ENCODE measurements at regions not wholly inside any gene's neighbourhood (a gene's known extent, or its start where the extent isn't known, plus 50 kb on each side); places are given as distances from the start of the nearest gene placed in this dataset.
"Not testable (repeated sequence)": the region's sequence is repeated elsewhere in the genome, so short reads cannot be mapped to it uniquely, and the experiment has no call there.

DNA sequence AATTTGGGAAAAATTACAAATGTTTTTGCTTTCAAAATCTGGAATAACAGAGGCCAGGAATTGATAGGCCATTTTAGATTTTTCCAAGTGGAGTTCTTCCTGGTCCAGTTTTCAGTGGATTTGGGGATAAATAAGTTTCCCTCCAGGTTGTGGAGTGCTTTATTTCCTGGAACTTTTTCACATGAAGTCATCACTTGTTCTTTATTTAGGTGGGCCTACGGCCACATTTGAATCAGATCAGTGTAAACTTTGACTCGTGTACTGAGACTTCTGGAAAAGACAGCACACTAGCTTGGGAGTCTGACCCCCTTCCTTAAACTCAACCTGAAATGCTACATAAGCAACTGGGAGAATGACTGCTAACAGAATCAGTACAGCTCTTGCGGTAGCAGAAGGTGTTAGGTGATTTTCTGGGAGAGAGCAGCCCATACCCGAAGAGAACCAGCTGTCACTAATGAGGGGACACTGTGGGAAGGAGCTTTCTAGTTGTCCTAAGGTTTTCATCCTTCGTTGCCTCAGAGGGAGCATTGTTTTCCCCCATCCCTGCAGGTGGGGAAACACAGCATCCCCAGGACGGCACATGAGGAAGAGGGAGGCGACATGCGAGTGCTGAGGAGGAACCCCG, 235.2 kb upstream of the FAT1 start:
- WGBS, 2 experiments (ENCODE audit: insufficient coverage in 2 of 2), result 90 to 91% methylated on average over 5 to 6 of the region's 9 CpGs
- H3K36me3 ChIP-seq (ENCODE audit: control insufficient read depth, insufficient read depth, low read length), result no peaks in the 10 kb centered on the region
- H3K27ac ChIP-seq (ENCODE audit: low read depth, low read length, severe bottlenecking), result no peak overlapping the region
- H3K4me3 ChIP-seq (ENCODE audit: extremely low read depth, insufficient read depth, low read length, poor library complexity, severe bottlenecking), result no peak overlapping the region
- no peaks in the 10 kb centered on the region for H3K9me3 ChIP-seq (ENCODE audit: control insufficient read depth, low read length)
- peaks cover 8% of the 10 kb centered on the region for H3K4me1 ChIP-seq (ENCODE audit: control insufficient read depth, insufficient read depth, low read length, poor library complexity, severe bottlenecking)

DNA sequence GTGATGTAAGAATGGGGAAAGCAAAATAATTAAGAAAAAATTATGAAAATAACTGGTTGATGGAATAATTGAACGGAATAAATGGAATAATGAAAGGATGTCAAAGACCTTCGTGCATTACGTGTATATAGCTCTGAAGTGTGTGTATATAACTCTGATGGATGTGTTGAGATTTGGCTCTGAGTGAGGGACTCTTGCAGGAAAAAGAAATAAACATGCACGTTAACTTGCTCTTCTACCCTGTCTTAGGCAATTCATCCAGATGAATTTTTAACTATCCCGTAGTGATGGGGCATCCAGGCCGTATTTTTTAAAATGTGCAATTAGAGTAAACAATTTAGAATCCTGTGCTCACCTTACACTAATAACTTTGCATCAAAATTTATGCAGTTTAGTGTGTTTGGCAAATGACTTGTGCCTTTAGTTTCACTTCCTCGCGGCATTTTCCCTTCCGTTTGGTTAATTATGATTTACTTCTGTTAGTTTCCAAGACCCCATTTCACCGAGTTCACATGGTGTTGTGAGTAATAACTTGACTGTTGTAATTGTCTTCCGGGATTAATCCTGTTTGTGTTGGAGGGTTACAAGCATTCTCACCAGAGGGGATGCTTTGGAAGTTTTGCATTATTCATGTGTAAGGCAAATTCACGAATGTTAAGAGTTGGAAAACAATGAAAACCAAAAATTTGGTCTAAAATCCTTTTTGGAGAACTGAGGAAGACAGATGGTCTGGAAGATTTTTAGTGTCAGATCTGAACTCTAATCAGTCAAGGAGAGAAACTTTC, 256.5 kb upstream of the FAT1 start:
- WGBS, 2 experiments (ENCODE audit: insufficient coverage in 2 of 2), result 72 to 73% methylated on average over 4 to 8 of the region's 12 CpGs
- Histone ChIP-seq H3K9me3 (ENCODE audit: control insufficient read depth, low read length) (no peaks in the 10 kb centered on the region), H3K4me3 (ENCODE audit: extremely low read depth, insufficient read depth, low read length, poor library complexity, severe bottlenecking) (no peak overlapping the region), H3K27ac (ENCODE audit: low read depth, low read length, severe bottlenecking) (peak overlapping the region; percentile 3), H3K4me1 (ENCODE audit: control insufficient read depth, insufficient read depth, low read length, poor library complexity, severe bottlenecking) (peaks cover 9% of the 10 kb centered on the region), H3K36me3 (ENCODE audit: control insufficient read depth, insufficient read depth, low read length) (no peaks in the 10 kb centered on the region)

DNA sequence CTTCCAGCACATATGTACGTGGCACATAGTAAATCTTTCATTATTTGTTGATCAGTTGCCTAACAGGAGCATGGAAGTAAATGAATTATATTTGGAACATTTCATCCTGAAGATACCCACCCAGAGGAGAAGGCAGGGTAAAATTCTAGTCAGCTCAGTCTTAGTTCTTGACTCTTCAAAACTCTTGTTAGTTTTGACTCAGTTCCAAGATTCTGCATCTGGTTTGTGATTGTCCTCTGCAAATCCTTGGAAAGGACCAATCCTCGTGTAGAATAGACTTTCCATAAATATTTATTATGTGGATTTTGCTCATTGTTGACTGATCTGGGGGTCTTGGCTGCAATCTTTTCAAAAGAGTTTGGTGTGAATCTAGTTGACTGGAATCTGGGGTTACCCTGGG, 257.5 kb upstream of the FAT1 start:
- H3K9me3 ChIP-seq (ENCODE audit: control insufficient read depth, low read length), result no peaks in the 10 kb centered on the region
- peaks cover 9% of the 10 kb centered on the region for H3K4me1 ChIP-seq (ENCODE audit: control insufficient read depth, insufficient read depth, low read length, poor library complexity, severe bottlenecking)
- no CpG with 5 or more reads among the region's 2 CpGs for WGBS, 2 experiments (ENCODE audit: insufficient coverage in 2 of 2)
- H3K4me3 ChIP-seq (ENCODE audit: extremely low read depth, insufficient read depth, low read length, poor library complexity, severe bottlenecking), result no peak overlapping the region
- no peak overlapping the region for H3K27ac ChIP-seq (ENCODE audit: low read depth, low read length, severe bottlenecking)
- no peaks in the 10 kb centered on the region for H3K36me3 ChIP-seq (ENCODE audit: control insufficient read depth, insufficient read depth, low read length)

DNA sequence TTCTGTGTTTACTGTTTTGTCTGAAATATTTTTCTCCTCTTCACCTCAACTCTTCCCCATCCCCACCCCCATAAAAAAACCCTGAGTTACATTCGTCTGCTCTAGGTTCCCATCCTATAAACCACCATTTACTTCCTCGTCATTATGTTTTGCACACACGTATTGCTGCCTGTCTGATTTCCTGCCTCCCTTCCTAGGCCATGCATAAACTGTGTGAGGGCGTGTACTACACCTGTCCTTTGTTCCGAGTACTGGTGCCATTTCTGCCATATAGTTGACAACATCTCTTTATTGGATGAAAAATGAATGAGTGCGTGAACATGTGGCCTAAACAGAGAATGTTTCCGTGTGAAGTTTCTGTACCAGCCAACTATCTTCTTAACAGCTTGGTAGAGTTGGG, 258.5 kb upstream of the FAT1 start:
- Histone ChIP-seq H3K4me1 (ENCODE audit: control insufficient read depth, insufficient read depth, low read length, poor library complexity, severe bottlenecking) (peaks cover 9% of the 10 kb centered on the region), H3K9me3 (ENCODE audit: control insufficient read depth, low read length) (no peaks in the 10 kb centered on the region), H3K27ac (ENCODE audit: low read depth, low read length, severe bottlenecking) (no peak overlapping the region), H3K36me3 (ENCODE audit: control insufficient read depth, insufficient read depth, low read length) (no peaks in the 10 kb centered on the region), H3K4me3 (ENCODE audit: extremely low read depth, insufficient read depth, low read length, poor library complexity, severe bottlenecking) (no peak overlapping the region)
- 90 to 91% methylated on average over 3 to 7 of the region's 7 CpGs for WGBS, 2 experiments (ENCODE audit: insufficient coverage in 2 of 2)

DNA sequence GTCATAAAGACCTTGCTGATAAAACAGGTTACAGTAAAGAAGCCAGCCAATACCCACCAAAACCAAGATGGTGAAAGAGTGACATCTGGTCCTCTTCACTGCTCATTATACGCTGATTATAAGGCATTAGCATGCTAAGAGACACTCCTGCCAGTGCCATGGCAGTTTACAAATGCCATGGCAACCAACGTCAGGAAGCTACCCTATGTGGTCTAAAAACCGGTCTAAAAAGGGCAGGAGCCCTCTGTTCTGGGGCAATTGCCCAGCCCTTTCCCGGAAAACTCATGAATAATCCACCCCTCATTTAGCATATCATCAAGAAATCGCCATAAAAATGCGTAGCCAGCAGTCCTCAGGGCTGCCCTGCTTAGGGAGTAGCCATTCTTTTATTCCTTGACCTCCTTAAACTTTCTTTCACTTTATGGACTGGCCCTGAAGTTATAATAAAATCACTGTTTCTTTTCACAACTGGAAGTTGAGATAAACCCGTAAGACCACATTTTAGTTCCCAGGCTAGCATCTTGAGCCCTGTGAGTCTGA, 260.5 kb upstream of the FAT1 start:
- no peak overlapping the region for H3K4me3 ChIP-seq (ENCODE audit: extremely low read depth, insufficient read depth, low read length, poor library complexity, severe bottlenecking)
- no peaks in the 10 kb centered on the region for H3K36me3 ChIP-seq (ENCODE audit: control insufficient read depth, insufficient read depth, low read length)
- H3K27ac ChIP-seq (ENCODE audit: low read depth, low read length, severe bottlenecking), result no peak overlapping the region
- H3K9me3 ChIP-seq (ENCODE audit: control insufficient read depth, low read length), result no peaks in the 10 kb centered on the region
- WGBS, 2 experiments (ENCODE audit: insufficient coverage in 2 of 2), result 74 to 91% methylated on average over 5 to 6 of the region's 7 CpGs
- H3K4me1 ChIP-seq (ENCODE audit: control insufficient read depth, insufficient read depth, low read length, poor library complexity, severe bottlenecking), result peaks cover 9% of the 10 kb centered on the region

DNA sequence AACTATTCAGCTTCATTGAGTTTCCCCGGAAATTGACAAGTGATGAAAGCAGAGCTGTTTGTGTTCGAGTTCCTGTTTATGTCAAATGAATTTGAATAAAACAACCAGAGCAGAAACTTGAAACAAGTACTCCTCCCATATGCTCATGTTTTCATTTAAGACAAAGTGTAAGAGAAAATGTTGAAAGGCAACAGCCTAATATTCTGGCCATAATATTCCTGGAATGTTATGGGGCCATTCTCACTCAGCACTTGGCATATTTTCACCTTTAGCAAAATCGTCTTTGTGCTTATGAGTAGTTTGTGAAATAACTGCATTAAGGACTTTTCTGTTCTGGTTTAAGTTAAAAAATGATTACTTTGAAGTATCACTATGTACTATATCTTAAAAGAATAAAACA, 276.0 kb upstream of the FAT1 start:
- no CpG with 5 or more reads among the region's 3 CpGs for WGBS, 2 experiments (ENCODE audit: insufficient coverage in 2 of 2)

DNA sequence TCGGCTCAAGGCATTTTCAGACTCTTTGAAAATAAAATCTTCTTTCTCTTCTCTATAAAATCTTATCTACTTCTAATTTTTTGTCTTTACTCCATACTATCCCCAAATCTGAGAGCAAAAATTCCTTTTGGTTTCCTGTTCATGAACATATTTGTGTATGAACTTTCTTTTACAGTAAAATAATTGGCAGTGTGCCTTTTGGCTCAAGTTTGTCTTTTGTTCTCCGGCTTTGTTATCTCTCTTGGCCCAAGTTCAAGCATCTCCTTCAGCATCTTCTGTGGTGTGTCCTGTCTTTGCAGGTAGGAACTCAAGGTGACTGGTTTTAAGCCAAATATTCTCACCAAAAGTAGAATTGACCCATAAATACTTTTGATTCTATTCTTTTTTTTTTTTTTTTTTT, 276.6 kb upstream of the FAT1 start:
- Histone ChIP-seq H3K27ac (ENCODE audit: low read depth, low read length, severe bottlenecking) (no peak overlapping the region), H3K4me3 (ENCODE audit: extremely low read depth, insufficient read depth, low read length, poor library complexity, severe bottlenecking) (no peak overlapping the region), H3K36me3 (ENCODE audit: control insufficient read depth, insufficient read depth, low read length) (no peaks in the 10 kb centered on the region), H3K4me1 (ENCODE audit: control insufficient read depth, insufficient read depth, low read length, poor library complexity, severe bottlenecking) (no peaks in the 10 kb centered on the region), H3K9me3 (ENCODE audit: control insufficient read depth, low read length) (no peaks in the 10 kb centered on the region)
- 88 to 100% methylated on average over 1 to 2 of the region's 2 CpGs for WGBS, 2 experiments (ENCODE audit: insufficient coverage in 2 of 2)

More for the DNA sequence above, 276.0 kb upstream of the FAT1 start:
- Histone ChIP-seq H3K9me3 (ENCODE audit: control insufficient read depth, low read length) (no peaks in the 10 kb centered on the region), H3K36me3 (ENCODE audit: control insufficient read depth, insufficient read depth, low read length) (no peaks in the 10 kb centered on the region), H3K4me1 (ENCODE audit: control insufficient read depth, insufficient read depth, low read length, poor library complexity, severe bottlenecking) (no peaks in the 10 kb centered on the region), H3K27ac (ENCODE audit: low read depth, low read length, severe bottlenecking) (no peak overlapping the region), H3K4me3 (ENCODE audit: extremely low read depth, insufficient read depth, low read length, poor library complexity, severe bottlenecking) (no peak overlapping the region)

GRCh38 chr4:187002133-187002532, 278.5 kb upstream of the FAT1 start:
- not testable (repeated sequence) for H3K9me3 ChIP-seq (ENCODE audit: control insufficient read depth, low read length); H3K4me3 ChIP-seq (ENCODE audit: extremely low read depth, insufficient read depth, low read length, poor library complexity, severe bottlenecking); H3K4me1 ChIP-seq (ENCODE audit: control insufficient read depth, insufficient read depth, low read length, poor library complexity, severe bottlenecking); H3K27ac ChIP-seq (ENCODE audit: low read depth, low read length, severe bottlenecking); H3K36me3 ChIP-seq (ENCODE audit: control insufficient read depth, insufficient read depth, low read length)
- WGBS, 2 experiments (ENCODE audit: insufficient coverage in 2 of 2), result 93 to 94% methylated on average over 5 to 6 of the region's 6 CpGs

GRCh38 chr4:187004628-187005027, 281.0 kb upstream of the FAT1 start:
- Histone ChIP-seq H3K4me3 (ENCODE audit: extremely low read depth, insufficient read depth, low read length, poor library complexity, severe bottlenecking) (no peak overlapping the region), H3K9me3 (ENCODE audit: control insufficient read depth, low read length) (no peaks in the 10 kb centered on the region), H3K27ac (ENCODE audit: low read depth, low read length, severe bottlenecking) (no peak overlapping the region), H3K36me3 (ENCODE audit: control insufficient read depth, insufficient read depth, low read length) (no peaks in the 10 kb centered on the region), H3K4me1 (ENCODE audit: control insufficient read depth, insufficient read depth, low read length, poor library complexity, severe bottlenecking) (no peaks in the 10 kb centered on the region)
- 92 to 100% methylated on average over 1 to 2 of the region's 2 CpGs for WGBS, 2 experiments (ENCODE audit: insufficient coverage in 2 of 2)

- Histone ChIP-seq H3K4me3 (ENCODE audit: extremely low read depth, insufficient read depth, low read length, poor library complexity, severe bottlenecking) (no peak overlapping the region), H3K27ac (ENCODE audit: low read depth, low read length, severe bottlenecking) (no peak overlapping the region), H3K36me3 (ENCODE audit: control insufficient read depth, insufficient read depth, low read length) (no peaks in the 10 kb centered on the region), H3K9me3 (ENCODE audit: control insufficient read depth, low read length) (no peaks in the 10 kb centered on the region), H3K4me1 (ENCODE audit: control insufficient read depth, insufficient read depth, low read length, poor library complexity, severe bottlenecking) (no peaks in the 10 kb centered on the region)
- WGBS, 2 experiments (ENCODE audit: insufficient coverage in 2 of 2), result 82% methylated on average over 3 of the region's 3 CpGs; no CpG with 5 or more reads in 1 of the 2 experiments
Observed at GRCh38 chr4:187006189-187006618, 282.5 kb upstream of the FAT1 start.

DNA sequence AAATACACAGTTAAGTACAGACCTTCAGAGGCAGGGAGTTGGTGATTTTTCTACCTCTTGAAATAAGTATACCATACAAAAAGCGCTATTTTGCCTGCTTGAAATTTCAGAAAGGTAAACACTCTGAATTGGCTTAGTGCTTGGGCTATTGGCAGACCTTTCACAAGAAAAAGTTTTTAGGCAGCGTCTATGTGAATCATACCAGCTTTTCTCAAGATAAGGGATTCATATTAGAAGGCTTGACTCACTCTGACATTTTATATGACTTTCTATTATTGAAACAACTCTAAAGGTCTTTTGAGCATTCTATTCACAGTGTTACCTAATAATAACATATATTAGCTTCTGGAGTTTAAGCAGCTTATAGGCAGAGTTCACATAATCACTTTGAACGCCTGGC, 286.4 kb upstream of the FAT1 start:
- Histone ChIP-seq H3K36me3 (ENCODE audit: control insufficient read depth, insufficient read depth, low read length) (no peaks in the 10 kb centered on the region), H3K4me1 (ENCODE audit: control insufficient read depth, insufficient read depth, low read length, poor library complexity, severe bottlenecking) (no peaks in the 10 kb centered on the region), H3K27ac (ENCODE audit: low read depth, low read length, severe bottlenecking) (no peak overlapping the region), H3K9me3 (ENCODE audit: control insufficient read depth, low read length) (no peaks in the 10 kb centered on the region), H3K4me3 (ENCODE audit: extremely low read depth, insufficient read depth, low read length, poor library complexity, severe bottlenecking) (no peak overlapping the region)
- 94% methylated on average over 2 of the region's 3 CpGs; no CpG with 5 or more reads in 1 of the 2 experiments for WGBS, 2 experiments (ENCODE audit: insufficient coverage in 2 of 2)
